NOMO-1 (cell line): ENCODE measurements at regions not wholly inside any gene's neighbourhood (a gene's known extent, or its start where the extent isn't known, plus 50 kb on each side); places are given as distances from the start of the nearest gene placed in this dataset.

Source experiments
- DNase-seq, 2 experiments: peaks; one replicate each; lab custom pipeline; 2025; ENCODE audit not compliant: unreplicated experiment in 2 of 2; lab: John Stamatoyannopoulos, UW

DNA sequence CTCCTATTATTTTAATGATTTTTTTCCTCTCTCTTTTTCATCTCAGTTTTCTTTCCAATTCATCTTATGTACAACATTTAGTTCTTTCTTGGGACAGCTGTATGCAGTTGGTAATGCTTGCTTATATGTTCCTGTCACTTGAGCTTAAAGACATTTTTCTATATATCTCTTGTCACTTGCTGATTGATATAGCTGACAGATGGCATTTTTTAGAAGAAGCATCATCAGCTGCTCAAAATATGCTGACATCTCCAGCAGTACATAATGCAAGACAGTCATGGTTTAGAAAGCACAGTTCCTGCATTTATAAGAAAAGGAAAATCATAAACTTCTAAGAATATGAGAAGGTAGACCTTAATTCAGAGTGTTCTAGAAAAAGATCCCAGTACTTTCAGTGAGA is 56.5 kb downstream of the DCAF8L1 start:
- DNase-seq = no peak

DNA sequence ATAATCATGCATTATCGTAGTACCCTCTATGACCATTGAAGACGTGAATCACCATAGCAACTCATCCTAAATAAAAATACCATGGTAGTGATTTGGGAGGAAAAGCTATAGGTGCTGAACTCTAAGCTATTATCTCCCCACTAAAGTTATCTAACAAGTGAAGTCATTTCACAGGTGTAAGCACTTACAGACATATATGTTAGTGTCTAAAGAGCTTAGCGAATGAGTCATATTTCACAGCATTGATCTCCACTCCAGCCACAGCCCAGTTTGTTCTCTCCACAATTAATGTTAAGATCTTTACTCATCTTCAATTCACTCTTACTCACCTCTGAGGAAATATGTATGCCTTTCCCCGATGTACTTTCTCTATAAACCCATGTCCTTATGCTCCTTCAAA is 57.0 kb downstream of the DCAF8L1 start:
- no peak for DNase-seq

GRCh38 chrX:27918799-27919198 is 62.5 kb downstream of the DCAF8L1 start:
- no peak for DNase-seq

- no peak for DNase-seq
These were observed 63.3 kb downstream of the DCAF8L1 start for GRCh38 chrX:27917713-27918500.

DNA sequence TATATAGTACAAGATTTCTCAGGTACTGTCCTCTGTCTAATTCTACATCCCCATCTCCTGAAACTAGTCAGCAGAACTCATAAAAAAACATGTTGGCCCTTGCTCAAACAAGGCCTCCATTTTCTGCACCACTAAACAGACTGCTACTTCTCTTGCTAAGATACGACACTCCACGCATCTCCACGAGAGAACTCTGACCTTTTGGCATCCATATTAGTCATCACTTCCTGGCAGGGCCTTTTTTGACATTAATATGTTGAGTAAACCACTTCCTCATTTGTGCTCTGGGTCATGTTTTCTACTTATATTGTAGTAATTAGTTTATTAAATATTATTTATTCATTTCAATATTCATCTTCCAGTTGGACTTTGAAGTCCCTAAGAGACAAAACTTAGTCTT is 65.6 kb downstream of the DCAF8L1 start:
- DNase-seq = peak; percentile 42 to 77

GRCh38 chrX:27910412-27910811 is 70.8 kb downstream of the DCAF8L1 start:
- no peak for DNase-seq

- no peak for DNase-seq
These were observed 77.3 kb downstream of the DCAF8L1 start for GRCh38 chrX:27903960-27904359.

DNA sequence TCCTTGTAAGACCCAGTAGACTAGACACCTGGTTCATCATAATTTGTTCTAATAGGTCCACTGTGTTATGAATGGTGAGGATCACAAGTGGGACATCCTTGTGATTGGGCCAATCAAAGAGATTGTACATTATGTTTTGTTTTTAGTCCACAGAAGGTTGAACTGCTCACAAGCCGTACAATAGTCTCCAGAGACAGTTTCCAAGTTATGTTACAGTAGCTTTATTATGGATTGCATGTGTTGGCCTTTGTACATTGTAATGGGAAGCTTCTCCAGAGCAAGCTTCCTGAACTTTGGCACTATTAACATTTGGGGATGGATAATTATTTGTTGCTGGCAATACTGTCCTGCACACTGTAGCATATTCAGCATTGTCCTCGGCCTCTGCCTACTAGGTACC is 86.1 kb downstream of the MAGEB10 start:
- no peak for DNase-seq

GRCh38 chrX:27893211-27893610 is 85.4 kb downstream of the MAGEB10 start:
- no peak for DNase-seq

GRCh38 chrX:27890611-27891010 is 82.8 kb downstream of the MAGEB10 start:
- DNase-seq = no peak

DNA sequence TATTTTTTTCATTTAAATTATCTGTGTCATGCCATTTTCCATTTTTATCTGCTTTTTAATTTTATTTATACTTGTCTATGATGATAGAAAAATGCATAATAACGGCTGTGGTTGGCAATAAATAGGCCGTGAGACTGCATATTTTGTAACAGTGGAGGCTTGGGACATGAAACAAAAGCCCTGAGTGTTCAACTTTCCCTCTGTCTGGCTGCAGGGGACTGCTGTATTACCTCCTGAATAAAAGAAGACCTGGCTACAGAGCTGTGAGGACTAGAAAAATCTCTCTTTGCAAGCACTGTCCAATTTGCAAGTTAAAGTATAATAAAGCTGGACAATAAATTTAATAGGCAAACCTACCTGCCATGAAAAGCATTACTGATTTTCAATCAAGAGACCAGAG is 82.1 kb downstream of the MAGEB10 start:
- no peak for DNase-seq

DNA sequence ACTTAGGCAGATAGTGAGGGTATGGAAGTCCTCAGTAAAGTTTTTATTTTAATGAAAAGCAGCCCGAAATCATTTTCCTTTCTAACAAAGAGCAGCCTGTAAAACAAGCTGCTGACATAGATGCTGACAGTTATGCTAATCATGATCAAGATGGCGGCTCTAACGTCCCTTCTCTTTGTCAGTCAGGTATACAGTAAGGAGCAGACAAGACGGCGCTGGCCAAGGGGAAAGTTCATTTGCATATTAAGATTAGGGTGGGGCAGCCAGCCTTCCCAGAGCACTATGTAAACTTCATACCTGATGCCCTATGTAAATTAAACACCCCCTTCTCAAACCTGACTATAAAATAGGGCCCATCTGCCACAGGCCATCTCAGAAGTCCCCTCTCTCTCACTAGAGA is 76.9 kb downstream of the MAGEB10 start:
- no peak for DNase-seq

DNA sequence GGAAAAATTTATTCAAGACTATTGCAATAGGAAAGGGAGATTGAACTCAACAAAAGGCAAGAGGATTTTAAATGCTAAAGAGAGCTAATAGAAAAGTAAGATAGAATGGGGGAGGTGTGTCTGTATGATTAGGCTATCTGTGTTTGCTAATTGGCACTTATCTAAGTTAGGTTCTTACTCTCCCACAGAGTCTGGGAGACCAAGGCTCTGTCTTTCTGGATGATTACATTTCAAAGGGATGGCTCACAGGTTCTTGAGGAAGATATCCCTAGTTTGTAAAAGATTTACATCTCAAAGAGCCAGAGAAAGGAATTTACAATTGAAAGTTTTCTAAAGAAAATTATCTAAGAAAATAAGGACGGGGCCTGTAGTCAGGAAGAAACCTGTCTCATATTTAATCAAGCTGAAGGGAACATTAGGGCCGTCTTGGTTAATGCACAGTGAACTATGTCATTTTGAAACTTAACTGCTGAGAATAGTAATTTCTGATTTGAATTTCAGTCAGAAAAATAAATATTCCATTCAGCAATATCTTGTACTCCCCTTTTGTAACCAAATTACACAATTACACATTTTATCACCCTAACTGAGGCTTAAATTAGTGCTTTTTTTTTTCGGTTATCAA is 75.8 kb downstream of the MAGEB10 start:
- DNase-seq = no peak

- no peak for DNase-seq
These were observed 74.9 kb downstream of the MAGEB10 start for GRCh38 chrX:27882695-27883094.

GRCh38 chrX:27878862-27879261 is 71.1 kb downstream of the MAGEB10 start:
- DNase-seq = no peak
